Astrocyte (in vitro differentiated cells and primary cell): ENCODE measurements at regions not wholly inside any gene's neighbourhood (a gene's known extent, or its start where the extent isn't known, plus 50 kb on each side); places are given as distances from the start of the nearest gene placed in this dataset.

Experiments used
- EZH2 ChIP-seq: IDR thresholded peaks from 2 replicates; pipeline ENCODE4 v1.6.1; 2012; ENCODE audit warnings: mild to moderate bottlenecking, low read length, inconsistent platforms; ENCODE audit not compliant: insufficient read depth
- TF ChIP-seq, protein P1 (sequence below): IDR thresholded peaks from 2 replicates; pipeline ENCODE4 v1.5.1; 2011; ENCODE audit warnings: low read depth, mild to moderate bottlenecking, inconsistent platforms, low read length, moderate library complexity; ENCODE audit not compliant: insufficient read depth

DNA sequence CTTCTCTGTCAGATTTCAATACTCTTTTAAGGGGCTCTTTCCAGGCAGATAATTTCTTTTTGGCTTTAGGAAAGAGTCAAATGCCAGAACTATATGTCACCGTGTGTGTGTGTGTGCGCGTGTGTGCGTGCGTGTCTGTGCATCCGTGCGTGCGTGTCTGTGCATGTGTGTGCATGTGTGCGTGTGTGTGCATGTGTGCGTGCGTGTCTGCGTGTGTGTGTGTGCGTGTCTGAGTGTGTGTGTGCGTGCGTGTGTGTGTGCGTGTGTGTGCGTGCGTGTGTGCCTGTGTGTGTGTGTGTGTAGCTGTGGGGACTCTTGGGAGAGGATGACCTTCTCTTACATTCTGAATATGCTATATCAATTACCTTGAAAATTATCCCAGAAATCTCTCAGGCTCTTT is 441.6 kb downstream of the SLITRK2 start:
- TF ChIP-seq, protein P1, sequence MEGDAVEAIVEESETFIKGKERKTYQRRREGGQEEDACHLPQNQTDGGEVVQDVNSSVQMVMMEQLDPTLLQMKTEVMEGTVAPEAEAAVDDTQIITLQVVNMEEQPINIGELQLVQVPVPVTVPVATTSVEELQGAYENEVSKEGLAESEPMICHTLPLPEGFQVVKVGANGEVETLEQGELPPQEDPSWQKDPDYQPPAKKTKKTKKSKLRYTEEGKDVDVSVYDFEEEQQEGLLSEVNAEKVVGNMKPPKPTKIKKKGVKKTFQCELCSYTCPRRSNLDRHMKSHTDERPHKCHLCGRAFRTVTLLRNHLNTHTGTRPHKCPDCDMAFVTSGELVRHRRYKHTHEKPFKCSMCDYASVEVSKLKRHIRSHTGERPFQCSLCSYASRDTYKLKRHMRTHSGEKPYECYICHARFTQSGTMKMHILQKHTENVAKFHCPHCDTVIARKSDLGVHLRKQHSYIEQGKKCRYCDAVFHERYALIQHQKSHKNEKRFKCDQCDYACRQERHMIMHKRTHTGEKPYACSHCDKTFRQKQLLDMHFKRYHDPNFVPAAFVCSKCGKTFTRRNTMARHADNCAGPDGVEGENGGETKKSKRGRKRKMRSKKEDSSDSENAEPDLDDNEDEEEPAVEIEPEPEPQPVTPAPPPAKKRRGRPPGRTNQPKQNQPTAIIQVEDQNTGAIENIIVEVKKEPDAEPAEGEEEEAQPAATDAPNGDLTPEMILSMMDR = no peak
- TF ChIP-seq EZH2 = no peak
